K562 (cell line): ENCODE measurements at regions not wholly inside any gene's neighbourhood (a gene's known extent, or its start where the extent isn't known, plus 50 kb on each side); places are given as distances from the start of the nearest gene placed in this dataset.

Experiments used
- ATAC-seq: fragments of 200-7000 bp; cut with Tn5 transposase; 3 replicates; pipeline ENCODE4 v1.9.1; 2020; ENCODE audit warnings: moderate library complexity
- BruUV-seq: library from RNA; stranded (reverse); fragments of 400-500 nt; replicated peaks from 2 replicates; lab custom pipeline; 2021; lab: Mats Ljungman, UMichigan
- CTCF ChIA-PET: fragments of 300-600 bp; formaldehyde crosslinking; extraction: SDS; loops from one replicate; lab custom pipeline; 2021; ENCODE audit warnings: low intra/inter-chr PET ratio; lab: Yijun Ruan, JAX
- POLR2A ChIA-PET: fragments of 300-600, 350-650 bp; sonication (Branson Sonifier 250); formaldehyde crosslinking; extraction: SDS; loops from one replicate; lab custom pipeline; 2021; ENCODE audit warnings: antibody characterized with exemption, inconsistent platforms; lab: Yijun Ruan, JAX
- DNase-seq, 4 experiments: peaks; one replicate each; pipeline versions ENCODE4 v3.0.0 to v3.0.0-alpha.2; 2011 to 2018; ENCODE audit warnings: low spot score in 3 of 4, mixed read lengths in 3 of 4; ENCODE audit errors: extremely low read depth in 1 of 4
- FAIRE-seq: peaks from 2 replicates; lab custom pipeline; 2011; peaks lifted over from hg19 to GRCh38; lab: Jason Lieb, UNC
- H2AFZ ChIP-seq: 2 replicates; pipeline ENCODE4 v1.6.0; 2011; ENCODE audit warnings: low read depth, low read length, control low read depth, inconsistent platforms
- H3K27ac ChIP-seq: fragments of 200-600 bp; 3 replicates; pipeline ENCODE4 v1.8.0; 2011; ENCODE audit warnings: low read depth, mild to moderate bottlenecking, control low read depth, inconsistent platforms, low read length, moderate library complexity, mixed read lengths; ENCODE audit errors: extremely low read depth
- H3K27me3 ChIP-seq, 2 experiments: fragments of 300-600 bp in 1 of 2; 2 replicates in 1 of 2; 3 replicates in 1 of 2; pipeline versions ENCODE4 v1.6.0 to v1.8.0; 2011; ENCODE audit warnings: inconsistent platforms in 2 of 2, low read length in 2 of 2, mild to moderate bottlenecking in 1 of 2, mixed read lengths in 1 of 2, moderate library complexity in 1 of 2; ENCODE audit not compliant: control insufficient read depth in 2 of 2, insufficient read depth in 2 of 2
- H3K36me3 ChIP-seq: fragments of 300-600 bp; 3 replicates; pipeline ENCODE4 v1.8.0; 2011; ENCODE audit warnings: mild to moderate bottlenecking, low read length, inconsistent platforms; ENCODE audit not compliant: control insufficient read depth, insufficient read depth
- H3K4me1 ChIP-seq, 2 experiments: fragments of 200-600 bp in 1 of 2; replicated peaks in 1 of 2; 2 replicates in 1 of 2; 3 replicates in 1 of 2; pipeline versions ENCODE4 v1.5.1 to v1.8.0; 2011; ENCODE audit warnings: inconsistent platforms in 2 of 2, low read length in 2 of 2, mild to moderate bottlenecking in 1 of 2, mixed read lengths in 1 of 2, moderate library complexity in 1 of 2; ENCODE audit not compliant: control insufficient read depth in 2 of 2, insufficient read depth in 2 of 2
- H3K4me2 ChIP-seq: 2 replicates; pipeline ENCODE4 v1.6.1; 2011; ENCODE audit warnings: low read length, control low read depth, inconsistent platforms, mixed read lengths; ENCODE audit not compliant: insufficient read depth
- H3K4me3 ChIP-seq: fragments of 200-600 bp; sonication (generic), shearing (Covaris generic); 2 replicates; pipeline ENCODE4 v1.5.1; 2016; ENCODE audit warnings: control low read depth, inconsistent platforms
- H3K79me2 ChIP-seq: fragments of 200-600 bp; 3 replicates; pipeline ENCODE4 v1.8.0; 2011; ENCODE audit warnings: low read length, inconsistent platforms; ENCODE audit not compliant: control insufficient read depth, insufficient read depth
- H3K9ac ChIP-seq, 2 experiments: 2 replicates each; pipeline versions ENCODE4 v1.6.0 to v1.6.1; 2011; ENCODE audit warnings: low read depth in 2 of 2, low read length in 2 of 2, control low read depth in 1 of 2, inconsistent platforms in 1 of 2, mild to moderate bottlenecking in 1 of 2, mixed read lengths in 1 of 2; ENCODE audit not compliant: insufficient read depth in 1 of 2
- H3K9me1 ChIP-seq: one replicate; pipeline ENCODE4 v1.6.0; 2011; ENCODE audit warnings: inconsistent platforms, mild to moderate bottlenecking, low read length, moderate library complexity; ENCODE audit not compliant: control insufficient read depth, insufficient read depth
- H3K9me3 ChIP-seq: replicated peaks from 2 replicates; pipeline ENCODE4 v1.5.1; 2011; ENCODE audit warnings: low read depth, low read length, inconsistent platforms; ENCODE audit not compliant: control insufficient read depth, insufficient read depth
- H4K20me1 ChIP-seq: replicated peaks from 2 replicates; pipeline ENCODE4 v1.6.1; 2011; ENCODE audit warnings: low read length, inconsistent platforms, mixed read lengths; ENCODE audit not compliant: control insufficient read depth, insufficient read depth
- CHD2 ChIP-seq: IDR thresholded peaks from 2 replicates; pipeline ENCODE4 v1.6.1; 2011; ENCODE audit warnings: low read depth, low read length
- ETS1 ChIP-seq: conservative IDR thresholded peaks from 2 replicates; pipeline ENCODE4 v1.6.1; 2011; ENCODE audit warnings: low read depth, mild to moderate bottlenecking, low read length; ENCODE audit not compliant: control insufficient read depth
- FOXP4 ChIP-seq: sonication (generic); formaldehyde crosslinking; IDR thresholded peaks from 2 replicates; pipeline ENCODE4 v1.8.0; 2022; ENCODE audit warnings: mild to moderate bottlenecking, missing genetic modification reagents, borderline replicate concordance
- GABPA ChIP-seq: fragments of 200-800 bp; sonication (Bioruptor generic); conservative IDR thresholded peaks from 2 replicates; pipeline ENCODE4 v1.6.1; 2016; ENCODE audit warnings: low read depth, missing genetic modification characterization, missing compliant biosample characterization
- HMG20B ChIP-seq: fragments of 250-450 bp; sonication (Bioruptor Pico); IDR thresholded peaks from 2 replicates; pipeline ENCODE4 v1.5.0; 2021; ENCODE audit warnings: mild to moderate bottlenecking
- MIER1 ChIP-seq: fragments of 450-650 bp; IDR thresholded peaks from 2 replicates; pipeline ENCODE4 v1.6.1; 2016; ENCODE audit warnings: antibody characterized with exemption, mild to moderate bottlenecking, low read depth
- NFIC ChIP-seq: fragments of 450-650 bp; IDR thresholded peaks from 2 replicates; pipeline ENCODE4 v1.6.1; 2017; ENCODE audit warnings: mild to moderate bottlenecking, inconsistent platforms
- NFYB ChIP-seq: IDR thresholded peaks from 2 replicates; pipeline ENCODE4 v1.6.1; 2011; ENCODE audit warnings: mild to moderate bottlenecking, moderate library complexity; ENCODE audit not compliant: insufficient read length; ENCODE audit errors: extremely low read depth
- SAFB2 ChIP-seq: fragments of 200-400 bp; formaldehyde crosslinking; IDR thresholded peaks from 2 replicates; pipeline ENCODE4 v1.6.1; 2018; ENCODE audit warnings: borderline replicate concordance, low read length, low read depth, moderate library complexity; ENCODE audit not compliant: severe bottlenecking
- SMARCA5 ChIP-seq: fragments of 450-650 bp; IDR thresholded peaks from 2 replicates; pipeline ENCODE4 v1.6.1; 2016
- SMARCE1 ChIP-seq: fragments of 450-650 bp; IDR thresholded peaks from 2 replicates; pipeline ENCODE4 v1.7.1; 2016; ENCODE audit warnings: mild to moderate bottlenecking
- SREBF1 ChIP-seq: fragments of 150-350 bp; IDR thresholded peaks from 2 replicates; pipeline ENCODE4 v1.6.1; 2014; ENCODE audit warnings: antibody characterized with exemption, low read depth, low read length, borderline replicate concordance
- ZNF121 ChIP-seq: sonication (generic); formaldehyde crosslinking; conservative IDR thresholded peaks from 2 replicates; pipeline ENCODE4 v1.8.0; 2022; ENCODE audit warnings: missing genetic modification reagents
- ZNF3 ChIP-seq: fragments of 250-450 bp; sonication (Bioruptor Pico); IDR thresholded peaks from 2 replicates; pipeline ENCODE4 v1.5.0; 2021; ENCODE audit warnings: mild to moderate bottlenecking, moderate library complexity
- ZNF518B ChIP-seq: fragments of 250-450 bp; sonication (Bioruptor Pico); IDR thresholded peaks from 2 replicates; pipeline ENCODE4 v1.5.0; 2021; ENCODE audit warnings: mild to moderate bottlenecking, moderate library complexity
- WGBS: fragments of 100-300 bp; shearing (Covaris generic); methylation state at CpG from one replicate; pipeline ENCODE4 v1.1.6; 2016; ENCODE audit warnings: low coverage, mixed read lengths; ENCODE audit not compliant: insufficient coverage; ENCODE audit errors: missing lambda C conversion rate; 5-methylcytosine and 5-hydroxymethylcytosine counted together
- in situ Hi-C: fragments of 300-500 bp; cut with MboI; formaldehyde crosslinking; loops from 4 replicates; pipeline ENCODE4 v1.15.0; 2018; ENCODE audit warnings: inconsistent platforms, mixed read lengths
- intact Hi-C: fragments of 100-400 bp; cut with micrococcal nuclease; formaldehyde crosslinking; loops from 2 replicates; pipeline ENCODE4 v1.14.2; 2022

GRCh38 chr7:121562259-121562658 is 166.2 kb upstream of the FAM3C start:
- no peak overlapping the region for H3K4me3 ChIP-seq
- 8% methylated on average over 1 of the region's 1 CpG for WGBS
- no peaks in the 10 kb centered on the region for H4K20me1 ChIP-seq
- no peaks in the 10 kb centered on the region for H3K27me3 ChIP-seq
- H3K27ac ChIP-seq: no peak overlapping the region
- H3K9ac ChIP-seq: no peak overlapping the region
- no peak for DNase-seq
- H3K79me2 ChIP-seq: no peaks in the 10 kb centered on the region
- no TSS peak for BruUV-seq
- POLR2A ChIA-PET: no interaction called here
- no peak for TF ChIP-seq SMARCA5
- TF ChIP-seq ZNF518B (CRISPR knock-in tag): no peak
- no peak for TF ChIP-seq SMARCE1
- TF ChIP-seq GABPA: no peak
- TF ChIP-seq SAFB2: no peak
- TF ChIP-seq ETS1: no peak
- TF ChIP-seq ZNF121: no peak
- no peak for TF ChIP-seq FOXP4 (CRISPR knock-in tag)
- no peak for TF ChIP-seq NFIC
- TF ChIP-seq SREBF1: no peak
- TF ChIP-seq CHD2: no peak
- TF ChIP-seq MIER1: no peak
- TF ChIP-seq HMG20B (CRISPR knock-in tag): no peak
- TF ChIP-seq ZNF3: no peak
- TF ChIP-seq NFYB: no peak
- TF ChIP-seq, all 486 proteins: peak for 0
- CTCF ChIA-PET: no interaction called here
- FAIRE-seq (no peak), ATAC-seq (no peak)
- H3K4me1 ChIP-seq: no peaks in the 10 kb centered on the region
- no peak overlapping the region for H2AFZ ChIP-seq
- H3K9me3 ChIP-seq: no peaks in the 10 kb centered on the region
- in situ Hi-C loops (no loop called here), intact Hi-C loops (no loop called here)
- H3K9me1 ChIP-seq: no peaks in the 10 kb centered on the region
- no peak overlapping the region for H3K4me2 ChIP-seq
- no peaks in the 10 kb centered on the region for H3K36me3 ChIP-seq
